Hepatocyte (in vitro differentiated cells): ENCODE measurements at regions not wholly inside any gene's neighbourhood (a gene's known extent, or its start where the extent isn't known, plus 50 kb on each side); places are given as distances from the start of the nearest gene placed in this dataset.

ENCODE experiments used
- DNase-seq: peaks from one replicate; pipeline ENCODE4 v3.0.0-alpha.2; 2016; ENCODE audit warnings: low spot score
- H2AFZ ChIP-seq: fragments of 200-600 bp; sonication (generic); 2 replicates; pipeline ENCODE4 v1.6.0; 2016; ENCODE audit warnings: antibody characterized with exemption, mild to moderate bottlenecking
- H3K27ac ChIP-seq: fragments of 200-600 bp; sonication (generic); 2 replicates; pipeline ENCODE4 v1.5.1; 2016; ENCODE audit warnings: mild to moderate bottlenecking
- H3K27me3 ChIP-seq: fragments of 200-600 bp; sonication (generic); 2 replicates; pipeline ENCODE4 v1.6.1; 2016
- H3K36me3 ChIP-seq: fragments of 200-600 bp; sonication (generic); replicated peaks from 2 replicates; pipeline ENCODE4 v1.5.1; 2016; ENCODE audit warnings: low read depth; ENCODE audit not compliant: insufficient read depth
- H3K4me1 ChIP-seq: fragments of 200-600 bp; sonication (generic); 2 replicates; pipeline ENCODE4 v1.5.1; 2016; ENCODE audit warnings: mild to moderate bottlenecking, moderate library complexity; ENCODE audit not compliant: insufficient read depth
- H3K4me2 ChIP-seq: fragments of 200-600 bp; sonication (generic); 2 replicates; pipeline ENCODE4 v1.6.0; 2016
- H3K4me3 ChIP-seq: fragments of 200-600 bp; sonication (generic); 2 replicates; pipeline ENCODE4 v1.5.1; 2016; ENCODE audit warnings: mild to moderate bottlenecking
- H3K79me2 ChIP-seq: fragments of 200-600 bp; sonication (generic); 2 replicates; pipeline ENCODE4 v1.6.0; 2017; ENCODE audit warnings: mild to moderate bottlenecking
- H3K9me2 ChIP-seq: fragments of 200-600 bp; sonication (generic); replicated peaks from 2 replicates; pipeline ENCODE4 v1.6.0; 2017; ENCODE audit warnings: mild to moderate bottlenecking; ENCODE audit not compliant: insufficient read depth
- H3K9me3 ChIP-seq: fragments of 200-600 bp; sonication (generic); 2 replicates; pipeline ENCODE4 v1.5.1; 2016; ENCODE audit warnings: low read depth, mild to moderate bottlenecking
- H4K20me1 ChIP-seq: fragments of 200-600 bp; sonication (generic); 2 replicates; pipeline ENCODE4 v1.6.0; 2016; ENCODE audit warnings: mild to moderate bottlenecking; ENCODE audit not compliant: insufficient read depth, poor library complexity, severe bottlenecking
- CTCF ChIP-seq: fragments of 200-600 bp; sonication (generic); IDR thresholded peaks from 2 replicates; pipeline ENCODE4 v1.5.1; 2016; ENCODE audit warnings: antibody characterized with exemption, mild to moderate bottlenecking; ENCODE audit not compliant: poor library complexity
- EZH2 ChIP-seq: fragments of 200-600 bp; sonication (generic); IDR thresholded peaks from 2 replicates; pipeline ENCODE4 v1.6.1; 2016; ENCODE audit warnings: antibody characterized with exemption, mild to moderate bottlenecking, borderline replicate concordance
- EZH2phosphoT487 ChIP-seq: fragments of 200-600 bp; sonication (generic); IDR thresholded peaks from one replicate; pipeline ENCODE4 v1.6.1; 2018; ENCODE audit warnings: antibody characterized with exemption, mild to moderate bottlenecking, low read depth, moderate library complexity; ENCODE audit not compliant: unreplicated experiment, severe bottlenecking
- WGBS: methylation state at CpG from one replicate; pipeline ENCODE4 v1.1.6; 2016; ENCODE audit warnings: low lambda C conversion rate; ENCODE audit errors: missing lambda C conversion rate; 5-methylcytosine and 5-hydroxymethylcytosine counted together

DNA sequence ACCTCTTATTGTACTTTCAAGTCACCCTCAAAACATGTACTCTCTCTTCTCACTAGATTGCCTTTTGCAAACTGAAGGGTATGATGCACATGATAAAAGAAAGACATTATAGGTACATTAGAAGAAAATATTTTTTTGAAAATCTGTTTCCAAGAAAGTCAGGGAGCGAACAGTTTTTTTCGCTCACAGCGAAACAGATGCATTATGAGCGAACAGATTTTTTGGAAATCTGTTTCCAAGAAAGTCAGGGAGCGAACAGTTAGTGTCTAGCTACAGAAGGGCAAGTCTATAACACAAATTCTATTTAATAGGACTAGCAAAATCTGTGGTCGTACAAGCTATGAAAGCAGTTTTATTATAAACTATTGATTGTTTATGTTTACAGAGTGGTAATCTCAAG is 296.2 kb upstream of the ANO3 start:
- no peaks in the 10 kb centered on the region for H3K36me3 ChIP-seq
- H3K4me3 ChIP-seq: no peak overlapping the region
- H3K79me2 ChIP-seq: no peaks in the 10 kb centered on the region
- 98% methylated on average over 5 of the region's 6 CpGs for WGBS
- H2AFZ ChIP-seq: no peak overlapping the region
- no peak overlapping the region for H3K4me2 ChIP-seq
- H3K27ac ChIP-seq: no peak overlapping the region
- H3K9me2 ChIP-seq: no peaks in the 10 kb centered on the region
- TF ChIP-seq EZH2 (no peak), EZH2phosphoT487 (no peak), CTCF (no peak)
- no peaks in the 10 kb centered on the region for H3K9me3 ChIP-seq
- no peaks in the 10 kb centered on the region for H4K20me1 ChIP-seq
- no peaks in the 10 kb centered on the region for H3K4me1 ChIP-seq
- H3K27me3 ChIP-seq: no peaks in the 10 kb centered on the region
- DNase-seq: no peak

DNA sequence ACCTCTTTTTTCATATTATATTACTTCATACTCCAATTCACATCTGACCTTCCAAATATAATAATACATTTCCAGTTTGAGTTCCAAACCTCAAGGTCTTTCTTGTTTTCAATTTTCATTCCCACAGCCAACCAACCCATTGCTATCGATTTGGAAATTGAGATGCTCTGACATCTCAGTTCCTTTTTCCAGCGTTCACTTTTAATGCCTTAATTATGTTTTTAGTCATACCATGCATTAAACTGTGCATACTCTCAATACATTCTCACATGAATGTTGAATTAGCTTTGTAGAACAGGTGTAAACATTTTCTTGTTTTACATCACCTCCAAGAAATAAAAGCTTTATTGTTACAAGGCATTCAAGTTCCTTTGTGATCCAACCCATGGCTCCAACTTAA is 294.2 kb upstream of the ANO3 start:
- no peaks in the 10 kb centered on the region for H3K9me2 ChIP-seq
- H3K79me2 ChIP-seq: no peaks in the 10 kb centered on the region
- 96% methylated on average over 2 of the region's 2 CpGs for WGBS
- H3K9me3 ChIP-seq: no peaks in the 10 kb centered on the region
- H3K27me3 ChIP-seq: no peaks in the 10 kb centered on the region
- H4K20me1 ChIP-seq: no peaks in the 10 kb centered on the region
- H3K4me1 ChIP-seq: no peaks in the 10 kb centered on the region
- H2AFZ ChIP-seq: no peak overlapping the region
- no peak overlapping the region for H3K4me2 ChIP-seq
- no peaks in the 10 kb centered on the region for H3K36me3 ChIP-seq
- TF ChIP-seq CTCF: no peak
- TF ChIP-seq EZH2phosphoT487: no peak
- no peak for TF ChIP-seq EZH2
- no peak overlapping the region for H3K27ac ChIP-seq
- no peak overlapping the region for H3K4me3 ChIP-seq
- no peak for DNase-seq

DNA sequence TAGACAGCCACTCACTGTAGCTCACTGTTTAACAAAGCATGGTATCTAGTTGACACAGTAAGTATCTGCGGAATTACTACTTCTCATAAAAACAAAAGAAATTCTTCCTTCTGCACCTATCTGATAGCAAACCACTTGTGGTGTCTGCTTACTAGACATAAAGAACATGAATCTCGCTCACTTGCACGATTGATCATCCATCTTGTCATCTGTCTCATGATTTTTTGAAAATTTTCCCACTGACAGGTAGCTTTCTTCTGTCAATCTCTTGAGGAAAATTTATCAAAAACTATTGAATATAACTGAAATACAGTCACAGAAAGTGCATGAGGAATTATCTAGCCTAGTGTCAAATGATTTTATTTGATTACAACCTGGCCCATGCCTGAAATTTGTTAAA is 291.6 kb upstream of the ANO3 start:
- Histone ChIP-seq H3K27me3 (no peaks in the 10 kb centered on the region), H3K9me2 (no peaks in the 10 kb centered on the region), H3K4me1 (no peaks in the 10 kb centered on the region), H4K20me1 (no peaks in the 10 kb centered on the region), H3K4me2 (no peak overlapping the region), H3K36me3 (no peaks in the 10 kb centered on the region), H3K79me2 (no peaks in the 10 kb centered on the region), H3K9me3 (no peaks in the 10 kb centered on the region), H3K27ac (no peak overlapping the region), H3K4me3 (no peak overlapping the region), H2AFZ (no peak overlapping the region)
- no peak for DNase-seq
- no peak for TF ChIP-seq EZH2
- TF ChIP-seq EZH2phosphoT487: no peak
- TF ChIP-seq CTCF: no peak
- 58% methylated on average over 3 of the region's 3 CpGs for WGBS

- Histone ChIP-seq H3K9me2 (no peaks in the 10 kb centered on the region), H3K9me3 (no peaks in the 10 kb centered on the region), H3K4me3 (no peak overlapping the region), H3K4me1 (no peaks in the 10 kb centered on the region), H4K20me1 (no peaks in the 10 kb centered on the region), H3K27ac (no peak overlapping the region), H2AFZ (no peak overlapping the region), H3K4me2 (no peak overlapping the region), H3K79me2 (no peaks in the 10 kb centered on the region), H3K27me3 (no peaks in the 10 kb centered on the region), H3K36me3 (no peaks in the 10 kb centered on the region)
- no peak for TF ChIP-seq EZH2phosphoT487
- TF ChIP-seq EZH2: no peak
- TF ChIP-seq CTCF: no peak
- 89% methylated on average over 7 of the region's 7 CpGs for WGBS
- DNase-seq: no peak
Measured at GRCh38 chr11:26042113-26042512, 289.8 kb upstream of the ANO3 start.
